ENCODE measurements at regions not wholly inside any gene's neighbourhood (a gene's known extent, or its start where the extent isn't known, plus 50 kb on each side); places are given as distances from the start of the nearest gene placed in this dataset.

GRCh38 chr4:110780538-110780937, 157.7 kb upstream of the PITX2 start:
- DNase-seq = no peak

DNA sequence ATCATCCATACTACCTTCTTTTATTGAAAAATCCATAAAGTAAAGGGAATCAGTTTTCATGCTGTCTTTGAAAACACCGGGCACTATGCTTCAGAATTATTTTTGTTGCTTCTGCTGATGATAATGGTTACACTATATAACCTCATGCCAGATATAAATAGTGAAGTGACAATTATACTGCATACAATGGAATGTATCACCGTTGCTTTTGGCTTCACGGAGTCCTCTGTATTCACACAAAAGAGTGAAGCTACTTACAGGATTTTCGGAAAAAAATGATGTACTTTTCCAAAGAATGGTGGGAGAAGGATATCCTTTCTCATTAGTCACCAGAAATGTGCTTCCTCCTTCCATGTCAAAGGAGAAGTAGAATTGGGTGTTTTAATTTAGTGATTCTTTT, 159.1 kb upstream of the PITX2 start:
- no peak for DNase-seq

- no peak for DNase-seq
Observed at GRCh38 chr4:110787109-110787508, 164.2 kb upstream of the PITX2 start.

DNA sequence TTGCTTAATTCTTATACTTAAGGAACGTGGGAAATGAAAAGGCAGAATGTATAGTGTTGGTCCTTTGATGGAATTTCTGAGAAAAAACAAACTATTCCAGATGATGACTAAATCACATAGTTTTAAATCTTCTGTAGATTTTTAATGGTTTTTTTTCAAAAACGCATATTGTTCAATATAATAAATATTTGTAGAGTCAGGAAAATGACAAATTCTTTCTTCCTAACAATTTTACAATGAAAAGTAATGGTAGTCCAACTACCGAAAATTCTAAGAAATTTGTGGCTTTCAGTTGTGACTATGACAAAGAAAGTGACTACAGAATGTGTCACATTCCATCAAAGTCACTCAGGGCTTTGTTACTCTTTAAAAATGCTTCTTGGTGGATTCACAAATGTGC, 164.8 kb upstream of the PITX2 start:
- DNase-seq = no peak

- no peak for DNase-seq
Observed at GRCh38 chr4:110788302-110788701, 165.4 kb upstream of the PITX2 start.

DNA sequence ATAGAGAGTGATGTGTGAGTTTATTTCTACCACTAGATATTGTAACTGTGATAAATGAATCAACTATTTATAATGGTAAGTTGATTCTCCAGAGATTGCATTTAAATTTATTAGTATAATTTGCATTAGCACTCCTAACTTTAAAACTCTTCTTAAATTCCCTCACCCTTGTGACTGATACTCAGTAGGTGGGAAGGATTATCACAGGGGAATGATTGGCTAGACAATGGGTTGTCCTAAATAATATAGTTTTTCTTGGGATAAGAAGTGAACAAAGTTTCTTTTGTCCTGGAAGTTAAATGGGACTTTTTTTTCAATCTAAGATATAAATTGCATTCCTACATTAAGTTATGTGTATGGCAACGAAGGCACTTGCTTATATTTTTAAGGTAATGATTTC, 169.2 kb upstream of the PITX2 start:
- no peak for DNase-seq

- DNase-seq = no peak
Observed at GRCh38 chr4:110793381-110793801, 170.5 kb upstream of the PITX2 start.

DNA sequence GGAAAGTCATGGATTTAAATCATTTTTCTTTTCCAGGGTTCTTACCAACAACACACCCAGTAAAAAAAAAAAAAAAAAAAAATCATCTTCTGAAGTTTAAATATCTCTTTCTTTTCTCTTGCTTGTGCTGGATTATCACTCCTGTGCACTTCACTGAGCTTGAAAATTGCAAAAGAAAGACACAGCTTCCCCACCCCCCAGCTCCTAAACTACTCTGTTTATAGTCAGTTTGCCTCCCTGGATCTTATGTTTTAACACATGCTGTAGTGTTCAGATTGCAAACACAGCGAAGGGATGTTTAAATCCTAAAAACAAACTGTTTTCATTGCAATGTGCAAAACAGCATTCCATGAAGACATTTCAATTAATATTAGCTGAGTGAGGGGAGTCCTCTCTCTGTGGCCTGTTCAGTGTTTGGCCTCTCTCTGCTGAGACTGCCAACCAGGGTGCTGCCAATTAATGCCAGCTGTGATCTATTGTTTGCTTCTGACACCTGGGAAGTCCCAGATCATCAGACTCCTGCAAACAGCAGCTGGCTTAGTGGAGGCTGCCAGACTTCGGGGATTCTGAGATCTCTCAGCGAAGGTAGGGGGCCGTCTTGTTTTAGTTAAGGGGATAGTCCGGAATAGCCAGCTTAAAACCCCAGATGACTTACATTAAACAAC, 171.1 kb upstream of the PITX2 start:
- DNase-seq = no peak

- no peak for DNase-seq
Observed at GRCh38 chr4:110795971-110796370, 173.1 kb upstream of the PITX2 start.

DNA sequence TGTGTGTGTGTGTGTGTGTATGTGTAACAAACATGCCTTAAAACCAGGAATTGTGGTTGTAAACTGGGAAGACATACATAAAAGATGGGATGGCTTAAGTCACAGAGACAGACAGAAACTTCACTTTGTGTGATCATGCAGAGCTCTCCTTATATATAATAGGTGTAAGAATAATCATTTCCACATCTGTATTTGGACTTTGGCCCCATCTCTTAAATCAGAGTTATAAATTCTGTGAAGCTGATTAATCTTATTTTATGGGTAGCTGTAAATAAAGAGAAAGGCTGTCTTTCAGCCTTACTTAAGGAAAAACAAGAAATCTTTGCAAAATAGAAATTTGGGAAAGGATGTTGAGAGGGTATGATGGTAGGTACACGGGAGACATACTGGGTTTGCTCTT, 174.6 kb upstream of the PITX2 start:
- DNase-seq = no peak

GRCh38 chr4:110798687-110799086, 175.8 kb upstream of the PITX2 start:
- DNase-seq = no peak

DNA sequence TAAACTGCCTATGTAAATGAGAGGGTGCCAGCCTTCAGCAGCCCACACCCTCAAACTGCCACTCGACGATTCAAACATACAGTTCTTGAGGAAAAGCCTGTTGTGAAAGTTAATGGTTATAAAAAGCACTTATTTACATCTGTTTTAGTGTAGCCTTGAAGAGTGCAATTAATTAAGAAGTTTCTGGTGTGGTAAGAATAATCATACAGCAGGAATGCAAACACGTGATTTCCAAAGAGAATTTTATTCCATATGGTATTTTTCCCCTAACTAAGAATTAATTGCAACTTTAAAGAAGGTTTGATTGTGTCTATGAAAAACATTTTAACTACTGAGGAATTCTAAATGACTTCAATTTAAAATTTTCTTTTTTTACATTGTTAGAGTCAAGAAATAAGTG, 176.3 kb upstream of the PITX2 start:
- DNase-seq = no peak

GRCh38 chr4:110801591-110801990, 178.7 kb upstream of the PITX2 start:
- DNase-seq = no peak

- DNase-seq = no peak
Observed at GRCh38 chr4:110808351-110808878, 185.5 kb upstream of the PITX2 start.

DNA sequence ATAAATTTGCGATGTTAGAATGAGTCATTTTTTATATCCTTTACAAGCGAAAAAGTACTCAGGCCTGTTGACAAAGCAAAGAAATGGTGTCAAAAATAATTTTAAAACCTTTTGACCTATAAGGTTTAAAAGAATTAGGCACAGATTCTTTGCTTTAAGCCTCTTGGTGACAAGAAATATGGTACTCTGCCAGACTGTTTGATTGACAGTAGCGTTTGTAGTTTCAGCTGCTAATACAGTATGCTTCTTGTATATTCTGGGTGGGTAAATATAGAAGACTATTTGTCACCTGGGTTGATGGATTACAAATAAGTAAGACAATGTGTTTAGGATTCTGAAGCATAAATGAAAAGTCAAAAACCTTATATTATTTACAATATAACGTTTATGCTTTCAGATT, 193.1 kb upstream of the PITX2 start:
- DNase-seq = no peak

GRCh38 chr4:110816367-110816766, 193.5 kb upstream of the PITX2 start:
- no peak for DNase-seq

DNA sequence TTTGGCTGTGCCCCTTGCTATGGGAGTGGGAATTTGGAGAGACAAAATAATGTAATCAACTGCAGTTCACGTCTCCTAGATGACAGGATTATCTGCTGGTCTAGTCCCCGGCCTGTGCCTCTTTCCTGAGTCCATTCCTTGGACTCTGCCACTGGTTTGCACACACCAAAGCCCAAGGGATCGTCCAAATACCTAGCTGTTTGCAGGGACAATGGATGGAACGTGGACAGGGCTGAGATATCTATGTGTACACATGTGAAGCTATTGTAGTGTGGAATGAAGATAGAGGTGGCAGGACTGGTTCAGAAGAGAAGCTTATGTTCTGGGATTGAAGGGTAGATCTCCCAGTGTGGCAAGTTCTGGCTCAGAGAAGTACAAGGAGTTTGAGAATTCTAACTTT, 198.3 kb upstream of the PITX2 start:
- no peak for DNase-seq

DNA sequence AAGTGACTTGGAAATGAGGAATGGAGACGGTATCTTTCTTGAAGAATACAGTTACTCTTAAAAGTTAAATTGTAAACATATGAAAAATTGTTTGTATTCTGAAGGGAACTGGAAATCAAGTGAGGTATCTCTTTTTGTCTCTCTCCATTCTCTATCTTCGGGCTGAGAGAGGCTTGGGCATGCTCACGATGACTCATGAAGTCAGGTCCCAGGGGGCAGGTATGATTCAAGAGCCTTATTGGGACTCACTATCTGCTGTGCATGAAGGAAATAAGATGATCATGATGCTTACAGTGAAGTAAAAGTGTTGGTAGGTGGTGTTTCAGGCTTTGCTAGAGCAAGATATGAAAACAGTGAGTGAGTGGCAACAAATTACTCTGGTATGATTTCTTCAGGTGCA, 200.4 kb upstream of the PITX2 start:
- no peak for DNase-seq

GRCh38 chr4:110824344-110824743, 201.5 kb upstream of the PITX2 start:
- no peak for DNase-seq

GRCh38 chr4:110826656-110827055, 203.8 kb upstream of the PITX2 start:
- DNase-seq = no peak

- no peak for DNase-seq
Observed at GRCh38 chr4:110830461-110830860, 207.6 kb upstream of the PITX2 start.

- DNase-seq = no peak
Observed at GRCh38 chr4:110837896-110838450, 215.1 kb upstream of the PITX2 start.

DNA sequence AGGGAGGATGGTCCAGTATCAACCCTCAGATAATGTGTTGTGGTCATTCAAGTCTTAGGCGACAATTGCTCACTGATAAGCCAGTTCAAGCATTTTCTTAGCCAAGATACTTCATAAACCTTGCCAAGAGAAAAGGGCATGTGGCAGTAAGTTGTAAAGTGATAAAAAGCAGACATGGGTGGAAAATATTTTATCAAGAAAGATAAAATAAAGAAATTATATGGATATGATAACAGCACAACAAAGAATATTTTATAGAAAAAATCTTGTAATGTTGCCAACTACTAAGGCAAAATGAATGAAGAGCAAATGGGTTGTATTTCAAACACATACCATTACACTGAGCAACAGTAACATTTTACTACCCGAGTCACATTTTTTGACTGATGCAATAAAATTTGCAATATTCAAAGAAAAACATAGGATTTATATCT, 217.4 kb upstream of the PITX2 start:
- DNase-seq = no peak

GRCh38 chr4:110848787-110849186, 225.9 kb upstream of the PITX2 start:
- DNase-seq = no peak

DNA sequence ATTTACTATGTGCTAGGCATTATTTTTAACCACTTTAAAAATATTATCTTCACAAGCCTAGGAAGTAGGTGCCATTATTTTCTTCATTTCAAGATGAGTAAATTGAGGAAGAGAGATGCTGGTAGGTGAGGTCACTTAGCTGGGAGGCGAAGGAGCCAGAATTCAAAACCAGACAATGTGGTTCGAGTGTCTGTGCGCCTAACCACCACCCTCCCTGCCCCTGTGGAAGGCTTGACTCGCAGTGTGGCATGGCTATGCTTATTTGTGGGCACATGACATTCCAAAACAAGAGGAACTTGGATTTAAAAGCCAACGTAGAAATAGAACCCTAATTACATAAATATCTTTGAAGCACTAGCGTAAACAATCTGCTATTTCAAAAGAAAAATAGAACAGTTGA, 226.6 kb upstream of the PITX2 start:
- DNase-seq = no peak
